ENCODE measurements at regions not wholly inside any gene's neighbourhood (a gene's known extent, or its start where the extent isn't known, plus 50 kb on each side); places are given as distances from the start of the nearest gene placed in this dataset.
"Not testable (repeated sequence)": the region's sequence is repeated elsewhere in the genome, so short reads cannot be mapped to it uniquely, and the experiment has no call there.

GRCh38 chr16:85201574-85201973 is 89.3 kb upstream of the CIBAR2 start:
- no peaks in the 10 kb centered on the region for H3K9me3 Mint-ChIP-seq
- H3K27me3 Mint-ChIP-seq (ENCODE audit: insufficient read depth) = peaks cover 3% of the 10 kb centered on the region
- DNase-seq = no peak
- H3K36me3 Mint-ChIP-seq (ENCODE audit: low read depth) = peaks cover 10% of the 10 kb centered on the region
- H3K4me3 Mint-ChIP-seq = peak overlapping the region; percentile 26; the same call in 1 of the 2 replicates
- H3K4me1 Mint-ChIP-seq (ENCODE audit: low read depth) = peaks cover 80% of the 10 kb centered on the region
- TF ChIP-seq CTCF (IDR thresholded peaks at IDR 0.05) = no peak
- peak overlapping the region; percentile 85 for H3K27ac Mint-ChIP-seq

GRCh38 chr16:85202051-85202601 is 89.9 kb upstream of the CIBAR2 start:
- peaks cover 80% of the 10 kb centered on the region for H3K4me1 Mint-ChIP-seq (ENCODE audit: low read depth)
- no peaks in the 10 kb centered on the region for H3K9me3 Mint-ChIP-seq
- peaks cover 3% of the 10 kb centered on the region for H3K27me3 Mint-ChIP-seq (ENCODE audit: insufficient read depth)
- H3K27ac Mint-ChIP-seq = peak overlapping the region; percentile 85
- H3K4me3 Mint-ChIP-seq = peak overlapping the region; percentile 26; the same call in 1 of the 2 replicates
- H3K36me3 Mint-ChIP-seq (ENCODE audit: low read depth) = peaks cover 10% of the 10 kb centered on the region
- no peak for DNase-seq
- no peak for TF ChIP-seq CTCF (IDR thresholded peaks at IDR 0.05)

- TF ChIP-seq CTCF (IDR thresholded peaks at IDR 0.05) = no peak
- H3K27ac Mint-ChIP-seq = peak overlapping the region; percentile 85
- no peak overlapping the region for H3K4me3 Mint-ChIP-seq
- H3K4me1 Mint-ChIP-seq (ENCODE audit: low read depth) = peaks cover 75% of the 10 kb centered on the region
- H3K9me3 Mint-ChIP-seq = no peaks in the 10 kb centered on the region
- peak; percentile 55 for DNase-seq
- H3K27me3 Mint-ChIP-seq (ENCODE audit: insufficient read depth) = peaks cover 3% of the 10 kb centered on the region
- peaks cover 10% of the 10 kb centered on the region for H3K36me3 Mint-ChIP-seq (ENCODE audit: low read depth)
Measured at GRCh38 chr16:85202631-85203461, 90.6 kb upstream of the CIBAR2 start.

- no peak overlapping the region for H3K4me3 Mint-ChIP-seq
- TF ChIP-seq CTCF (IDR thresholded peaks at IDR 0.05) = no peak
- DNase-seq = no peak
- no peaks in the 10 kb centered on the region for H3K9me3 Mint-ChIP-seq
- peaks cover 69% of the 10 kb centered on the region for H3K4me1 Mint-ChIP-seq (ENCODE audit: low read depth)
- H3K27ac Mint-ChIP-seq = peak overlapping the region; percentile 85
- H3K27me3 Mint-ChIP-seq (ENCODE audit: insufficient read depth) = peaks cover 3% of the 10 kb centered on the region
- peaks cover 10% of the 10 kb centered on the region for H3K36me3 Mint-ChIP-seq (ENCODE audit: low read depth)
Measured at GRCh38 chr16:85203462-85203813, 91.2 kb upstream of the CIBAR2 start.

GRCh38 chr16:85204242-85205010 is 92.2 kb upstream of the CIBAR2 start:
- peak overlapping the region; percentile 85 for H3K27ac Mint-ChIP-seq
- peaks cover 3% of the 10 kb centered on the region for H3K27me3 Mint-ChIP-seq (ENCODE audit: insufficient read depth)
- peaks cover 59% of the 10 kb centered on the region for H3K4me1 Mint-ChIP-seq (ENCODE audit: low read depth)

GRCh38 chr16:85205257-85205656 is 93.0 kb upstream of the CIBAR2 start:
- Mint-ChIP-seq H3K36me3 (ENCODE audit: low read depth) (peaks cover 11% of the 10 kb centered on the region), H3K27ac (peak overlapping the region; percentile 47), H3K4me1 (ENCODE audit: low read depth) (peaks cover 58% of the 10 kb centered on the region)
- H3K4me3 Mint-ChIP-seq; H3K9me3 Mint-ChIP-seq; H3K27me3 Mint-ChIP-seq (ENCODE audit: insufficient read depth); DNase-seq: not testable (repeated sequence)

More at GRCh38 chr16:85204242-85205010, 92.2 kb upstream of the CIBAR2 start:
- H3K36me3 Mint-ChIP-seq (ENCODE audit: low read depth) = peaks cover 15% of the 10 kb centered on the region
- peak overlapping the region; percentile 58 for H3K4me3 Mint-ChIP-seq
- H3K9me3 Mint-ChIP-seq = no peaks in the 10 kb centered on the region
- TF ChIP-seq CTCF (IDR thresholded peaks at IDR 0.05) = peak; percentile 43
- DNase-seq = peak; percentile 88
